H9 (cell line): ENCODE measurements at regions not wholly inside any gene's neighbourhood (a gene's known extent, or its start where the extent isn't known, plus 50 kb on each side); places are given as distances from the start of the nearest gene placed in this dataset.

Source experiments
- DNase-seq: peaks from one replicate; pipeline ENCODE4 v3.0.0-alpha.2; 2017
- H2AFZ ChIP-seq: one replicate; pipeline ENCODE4 v1.6.1; 2013; ENCODE audit warnings: mild to moderate bottlenecking, low read length, control low read depth, moderate library complexity
- H2AK5ac ChIP-seq: 2 replicates; pipeline ENCODE4 v1.6.1; 2013; ENCODE audit warnings: low read length, control low read depth, mixed read lengths; ENCODE audit not compliant: insufficient read length
- H2BK120ac ChIP-seq: one replicate; pipeline ENCODE4 v1.6.1; 2013; ENCODE audit warnings: low read depth, mild to moderate bottlenecking, low read length, control low read depth, inconsistent platforms; ENCODE audit not compliant: poor library complexity, severe bottlenecking
- H2BK12ac ChIP-seq: 2 replicates; pipeline ENCODE4 v1.6.1; 2013; ENCODE audit warnings: low read length, control low read depth, mixed read lengths, low read depth; ENCODE audit not compliant: insufficient read length
- H2BK15ac ChIP-seq: 2 replicates; pipeline ENCODE4 v1.6.1; 2013; ENCODE audit warnings: low read depth, low read length, control low read depth
- H2BK20ac ChIP-seq: one replicate; pipeline ENCODE4 v1.6.1; 2013; ENCODE audit warnings: low read depth, mild to moderate bottlenecking, low read length, control low read depth, inconsistent platforms; ENCODE audit not compliant: poor library complexity, severe bottlenecking
- H2BK5ac ChIP-seq: 2 replicates; pipeline ENCODE4 v1.6.1; 2013; ENCODE audit warnings: low read length, control low read depth, mixed read lengths; ENCODE audit not compliant: insufficient read length
- H3K14ac ChIP-seq: 2 replicates; pipeline ENCODE4 v1.6.1; 2013; ENCODE audit warnings: low read length, control low read depth; ENCODE audit not compliant: insufficient read depth
- H3K18ac ChIP-seq: 2 replicates; pipeline ENCODE4 v1.6.1; 2013; ENCODE audit warnings: low read depth, mild to moderate bottlenecking, mixed read lengths, low read length, control low read depth; ENCODE audit not compliant: insufficient read length
- H3K23ac ChIP-seq: 2 replicates; pipeline ENCODE4 v1.6.1; 2013; ENCODE audit warnings: low read length, control low read depth, mixed read lengths, low read depth; ENCODE audit not compliant: insufficient read length
- H3K23me2 ChIP-seq: 2 replicates; pipeline ENCODE4 v1.6.1; 2013; ENCODE audit warnings: low read depth, mild to moderate bottlenecking, mixed read lengths, low read length, control low read depth; ENCODE audit not compliant: insufficient read length, poor library complexity, severe bottlenecking
- H3K27ac ChIP-seq: 2 replicates; pipeline ENCODE4 v1.5.1; 2013; ENCODE audit warnings: low read length, control low read depth, mixed read lengths, low read depth; ENCODE audit not compliant: insufficient read length
- H3K27me3 ChIP-seq: 2 replicates; pipeline ENCODE4 v1.6.1; 2013; ENCODE audit warnings: low read length, control low read depth, inconsistent platforms; ENCODE audit not compliant: insufficient read depth
- H3K4ac ChIP-seq: 2 replicates; pipeline ENCODE4 v1.6.1; 2013; ENCODE audit warnings: low read depth, mild to moderate bottlenecking, control low read depth, inconsistent platforms, low read length, moderate library complexity
- H3K4me1 ChIP-seq: 2 replicates; pipeline ENCODE4 v1.6.1; 2013; ENCODE audit warnings: low read length, control low read depth, inconsistent platforms; ENCODE audit not compliant: insufficient read depth
- H3K4me2 ChIP-seq: 2 replicates; pipeline ENCODE4 v1.6.1; 2013; ENCODE audit warnings: low read length, control low read depth, mixed read lengths; ENCODE audit not compliant: insufficient read length, insufficient read depth
- H3K56ac ChIP-seq: 2 replicates; pipeline ENCODE4 v1.6.1; 2013; ENCODE audit warnings: low read depth, mild to moderate bottlenecking, mixed read lengths, low read length, control low read depth; ENCODE audit not compliant: insufficient read length
- H3K79me1 ChIP-seq: 2 replicates; pipeline ENCODE4 v1.6.1; 2013; ENCODE audit warnings: low read depth, mild to moderate bottlenecking, moderate library complexity, low read length, control low read depth, inconsistent platforms; ENCODE audit not compliant: insufficient read depth, poor library complexity, severe bottlenecking
- H3K79me2 ChIP-seq: 2 replicates; pipeline ENCODE4 v1.6.1; 2013; ENCODE audit warnings: low read length, control low read depth, inconsistent platforms; ENCODE audit not compliant: insufficient read depth
- H3K9ac ChIP-seq: 2 replicates; pipeline ENCODE4 v1.6.1; 2013; ENCODE audit warnings: low read length, control low read depth, mixed read lengths; ENCODE audit not compliant: insufficient read length; ENCODE audit errors: extremely low read depth
- H3K9me3 ChIP-seq: one replicate; pipeline ENCODE4 v1.6.1; 2013; ENCODE audit warnings: low read depth, low read length, inconsistent platforms; ENCODE audit not compliant: control insufficient read depth
- H3T11ph ChIP-seq: one replicate; pipeline ENCODE4 v1.6.1; 2013; ENCODE audit warnings: mild to moderate bottlenecking, low read length, control low read depth, inconsistent platforms
- H4K20me1 ChIP-seq: one replicate; pipeline ENCODE4 v1.6.1; 2013; ENCODE audit not compliant: control insufficient read depth, insufficient read length, insufficient read depth
- H4K5ac ChIP-seq: 2 replicates; pipeline ENCODE4 v1.6.1; 2013; ENCODE audit warnings: low read depth, mild to moderate bottlenecking, mixed read lengths, low read length, control low read depth; ENCODE audit not compliant: insufficient read length
- H4K8ac ChIP-seq: replicated peaks from 2 replicates; pipeline ENCODE4 v1.6.1; 2013; ENCODE audit warnings: low read length, control low read depth, mixed read lengths, low read depth; ENCODE audit not compliant: insufficient read length
- H4K91ac ChIP-seq: 2 replicates; pipeline ENCODE4 v1.6.1; 2013; ENCODE audit warnings: low read depth, mild to moderate bottlenecking, moderate library complexity, mixed read lengths, low read length, control low read depth; ENCODE audit not compliant: insufficient read length
- H3K27ac Mint-ChIP-seq, 3 experiments: 2 replicates in 2 of 3; 3 replicates in 1 of 3; pipeline ENCODE4 v1.8.0; 2020 to 2021; ENCODE audit warnings: mixed read lengths in 3 of 3, mild to moderate bottlenecking in 1 of 3, moderate library complexity in 1 of 3
- H3K27me3 Mint-ChIP-seq: 2 replicates; pipeline ENCODE4 v1.8.0; 2021; ENCODE audit warnings: low read depth, mild to moderate bottlenecking, moderate library complexity, mixed read lengths
- H3K36me3 Mint-ChIP-seq, 3 experiments: 2 replicates in 2 of 3; 3 replicates in 1 of 3; pipeline ENCODE4 v1.8.0; 2020 to 2021; ENCODE audit warnings: low read depth in 3 of 3, mixed read lengths in 3 of 3; ENCODE audit not compliant: insufficient read depth in 1 of 3
- H3K4me1 Mint-ChIP-seq, 2 experiments: 2 replicates each; pipeline ENCODE4 v1.8.0; 2020; ENCODE audit warnings: mixed read lengths in 2 of 2
- H3K4me3 Mint-ChIP-seq, 2 experiments: 2 replicates in 1 of 2; 3 replicates in 1 of 2; pipeline ENCODE4 v1.8.0; 2020 to 2021; ENCODE audit warnings: mild to moderate bottlenecking in 2 of 2, mixed read lengths in 2 of 2, moderate library complexity in 1 of 2
- H3K9me3 Mint-ChIP-seq, 2 experiments: 2 replicates in 1 of 2; 3 replicates in 1 of 2; pipeline ENCODE4 v1.8.0; 2020; ENCODE audit warnings: mild to moderate bottlenecking in 2 of 2, mixed read lengths in 2 of 2, moderate library complexity in 1 of 2
- CTCF ChIP-seq: fragments of 200-600 bp; sonication (generic); conservative IDR thresholded peaks from 3 replicates; pipeline ENCODE4 v1.8.0; 2021; ENCODE audit warnings: antibody characterized with exemption, mild to moderate bottlenecking
- WGBS: extraction: QIAGEN DNeasy Blood & Tissue Kit; methylation state at CpG from one replicate; pipeline ENCODE4 v1.1.7; 2013; ENCODE audit warnings: missing lambda C conversion rate, low lambda C conversion rate, mixed read lengths; ENCODE audit not compliant: insufficient read length; ENCODE audit errors: extremely low coverage; 5-methylcytosine and 5-hydroxymethylcytosine counted together

- no peak for TF ChIP-seq CTCF
- WGBS: no CpG with 5 or more reads among the region's 3 CpGs
- Histone ChIP-seq H3T11ph (no peak overlapping the region), H3K23ac (no peak overlapping the region), H3K9me3 (no peaks in the 10 kb centered on the region), H2BK20ac (no peak overlapping the region), H3K56ac (no peak overlapping the region), H3K27me3 (no peaks in the 10 kb centered on the region), H2AFZ (no peak overlapping the region), H2BK15ac (no peak overlapping the region), H3K27ac (no peak overlapping the region), H3K4ac (no peak overlapping the region), H3K9ac (no peak overlapping the region), H2BK12ac (no peak overlapping the region), H3K79me2 (no peaks in the 10 kb centered on the region), H2AK5ac (no peak overlapping the region), H3K4me1 (no peaks in the 10 kb centered on the region), H4K8ac (no peak overlapping the region), H4K5ac (no peak overlapping the region), H3K79me1 (no peaks in the 10 kb centered on the region), H4K20me1 (no peaks in the 10 kb centered on the region), H3K18ac (no peak overlapping the region), H2BK5ac (no peak overlapping the region), H3K14ac (no peak overlapping the region), H2BK120ac (no peak overlapping the region), H3K23me2 (no peaks in the 10 kb centered on the region), H3K4me2 (no peak overlapping the region), H4K91ac (no peak overlapping the region)
- H3K27me3 Mint-ChIP-seq: no peaks in the 10 kb centered on the region; the same call in 1 of the 2 replicates
- H3K27ac Mint-ChIP-seq: no peak overlapping the region
- H3K4me1 Mint-ChIP-seq: peaks cover 10 to 12% of the 10 kb centered on the region in 2 experiments
- H3K4me3 Mint-ChIP-seq: no peak overlapping the region
- no peaks in the 10 kb centered on the region; a peak in 1 of 7 replicates for H3K36me3 Mint-ChIP-seq
- DNase-seq: no peak
- no peaks in the 10 kb centered on the region for H3K9me3 Mint-ChIP-seq
Measured at GRCh38 chr13:40230833-40231266, 435.6 kb downstream of the FOXO1 start.
